ENCODE measurements at regions not wholly inside any gene's neighbourhood (a gene's known extent, or its start where the extent isn't known, plus 50 kb on each side); places are given as distances from the start of the nearest gene placed in this dataset.
"Not testable (repeated sequence)": the region's sequence is repeated elsewhere in the genome, so short reads cannot be mapped to it uniquely, and the experiment has no call there.

DNA sequence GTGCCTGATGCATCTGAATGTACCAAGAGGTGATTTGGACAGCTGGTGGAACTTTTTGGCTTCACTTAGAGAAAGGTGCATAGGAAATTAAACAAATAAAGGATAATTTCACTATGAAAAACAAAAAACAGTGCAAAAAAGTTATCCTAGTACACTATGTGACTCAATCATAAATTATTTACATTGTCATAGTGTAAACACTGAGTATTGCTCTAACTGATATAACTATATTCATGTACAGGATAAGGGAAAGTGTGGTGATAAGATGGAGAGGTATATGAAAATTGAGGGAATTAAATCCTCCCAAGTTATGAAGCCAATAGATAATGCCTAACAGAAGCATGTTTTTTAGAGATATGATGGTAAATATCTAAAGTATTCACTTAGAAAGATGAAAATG, 50.2 kb upstream of the CPNE4 start:
- no peak overlapping the region for H3K27ac ChIP-seq
- DNase-seq (ENCODE audit: low read depth, low spot score), result no peak

DNA sequence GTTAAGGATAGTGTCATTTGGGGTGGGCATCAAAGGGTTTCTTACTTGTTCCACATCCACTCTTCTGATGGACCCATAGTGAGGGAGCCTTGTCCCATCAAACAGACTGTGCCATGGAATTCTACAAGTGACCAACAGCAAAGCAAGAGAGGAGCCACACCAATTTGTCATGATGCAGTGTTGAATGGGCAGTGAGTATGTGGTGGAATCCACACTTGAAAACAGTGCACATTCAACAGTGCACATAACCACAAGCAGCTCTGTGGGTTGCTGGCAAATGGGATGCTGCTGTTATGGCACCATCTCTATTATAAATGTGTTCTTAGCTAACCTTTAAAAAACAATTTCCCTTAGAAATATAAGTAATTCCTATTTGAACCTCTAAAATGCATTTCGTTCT, 52.5 kb upstream of the CPNE4 start:
- no peak for DNase-seq (ENCODE audit: low read depth, low spot score)
- no peak overlapping the region for H3K27ac ChIP-seq

DNA sequence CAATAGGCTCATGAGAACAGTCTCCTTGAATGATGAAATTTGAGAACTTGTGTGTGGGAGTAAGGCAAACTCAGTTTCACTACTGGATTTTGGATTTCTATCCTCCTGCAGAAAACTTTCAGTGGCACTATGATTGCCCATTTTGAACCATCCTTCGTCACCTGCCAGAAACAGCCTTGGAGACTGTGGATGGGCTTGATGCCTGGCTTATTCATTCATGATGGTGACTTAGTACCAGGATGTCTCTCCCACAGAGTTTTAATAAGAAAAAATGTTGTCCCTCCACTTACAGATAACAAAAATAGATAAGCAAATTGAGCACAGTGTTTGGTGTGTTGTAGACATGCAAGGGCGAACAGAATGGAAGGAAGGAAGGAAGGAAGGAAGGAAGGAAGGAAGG, 53.5 kb upstream of the CPNE4 start:
- H3K27ac ChIP-seq, result no peak overlapping the region

DNA sequence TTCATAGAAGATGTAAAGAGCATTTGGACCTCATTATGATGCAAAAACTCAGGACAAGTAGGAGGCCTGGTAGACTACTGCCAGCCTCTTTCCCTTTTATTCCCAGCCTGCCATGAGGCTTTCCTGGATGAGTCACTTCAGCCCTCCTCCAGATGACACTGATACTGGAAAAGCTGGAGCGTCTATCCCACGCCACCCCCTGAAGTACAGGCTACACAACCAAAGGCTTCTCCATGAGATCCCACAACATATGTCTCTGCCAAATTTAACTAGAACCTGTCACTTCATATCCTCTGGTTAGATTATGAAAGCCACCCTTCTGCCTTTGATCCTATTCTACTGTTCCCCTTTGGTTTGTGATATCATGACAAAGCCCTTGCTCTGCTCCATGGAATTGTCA, 56.1 kb upstream of the CPNE4 start:
- no peak for DNase-seq (ENCODE audit: low read depth, low spot score)

More for the DNA sequence above, 53.5 kb upstream of the CPNE4 start:
- DNase-seq (ENCODE audit: low read depth, low spot score), result no peak

DNA sequence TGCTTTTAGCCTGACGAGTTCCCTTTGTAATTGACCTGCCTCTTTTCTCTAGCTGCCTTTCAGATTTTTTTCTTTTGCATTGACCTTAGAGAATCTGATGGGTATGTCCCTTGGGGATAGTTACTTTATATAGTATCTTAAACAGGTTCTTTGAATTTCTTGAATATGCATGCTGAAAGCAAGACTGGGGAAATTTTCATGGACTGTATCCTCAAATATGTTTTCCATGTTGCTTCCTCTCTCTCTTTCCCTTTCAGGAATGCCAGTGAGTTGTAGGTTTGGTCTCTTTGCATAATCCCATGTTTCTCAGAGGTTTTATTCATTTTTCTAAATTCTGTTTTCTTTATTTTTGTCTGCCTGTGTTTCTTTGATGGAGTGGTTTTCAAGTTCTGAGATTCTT, 81.8 kb upstream of the CPNE4 start:
- no peak for DNase-seq (ENCODE audit: low read depth, low spot score)
- H3K27ac ChIP-seq, result no peak overlapping the region

More for the DNA sequence above, 56.1 kb upstream of the CPNE4 start:
- no peak overlapping the region for H3K27ac ChIP-seq

DNA sequence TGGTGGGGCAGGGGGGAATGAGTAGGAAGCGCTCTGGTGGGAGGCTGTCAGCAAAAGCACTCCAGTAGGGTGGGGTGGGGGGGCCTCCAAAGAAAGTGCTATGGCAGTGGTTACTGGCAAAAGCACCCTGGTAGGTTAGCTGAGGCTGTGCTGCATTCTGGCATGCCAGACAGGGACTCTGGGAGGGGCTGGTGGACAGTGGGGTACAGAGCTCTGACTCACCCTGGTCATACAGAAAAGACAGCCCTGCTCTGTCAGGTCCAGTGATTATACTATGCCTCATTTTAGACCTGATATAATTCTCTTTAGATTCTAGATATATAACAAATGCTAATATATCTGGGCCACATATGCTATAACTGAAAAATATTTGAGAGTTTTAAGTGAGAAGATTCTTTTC, 82.8 kb upstream of the CPNE4 start:
- DNase-seq (ENCODE audit: low read depth, low spot score), result no peak
- no peak overlapping the region for H3K27ac ChIP-seq

GRCh38 chr3:132119531-132119930, 84.7 kb upstream of the CPNE4 start:
- H3K27ac ChIP-seq, result no peak overlapping the region

GRCh38 chr3:132124096-132124495, 89.3 kb upstream of the CPNE4 start:
- DNase-seq (ENCODE audit: low read depth, low spot score), result no peak
- no peak overlapping the region for H3K27ac ChIP-seq

More at GRCh38 chr3:132119531-132119930, 84.7 kb upstream of the CPNE4 start:
- DNase-seq (ENCODE audit: low read depth, low spot score), result no peak

- no peak for DNase-seq (ENCODE audit: low read depth, low spot score)
- no peak overlapping the region for H3K27ac ChIP-seq
Observed at GRCh38 chr3:132124651-132125284, 90.0 kb upstream of the CPNE4 start.

- H3K27ac ChIP-seq, result peak overlapping the region; percentile 100
- peak; percentile 88 for DNase-seq (ENCODE audit: low read depth, low spot score)
Observed at GRCh38 chr3:132134611-132135010, 99.8 kb upstream of the CPNE4 start.

DNA sequence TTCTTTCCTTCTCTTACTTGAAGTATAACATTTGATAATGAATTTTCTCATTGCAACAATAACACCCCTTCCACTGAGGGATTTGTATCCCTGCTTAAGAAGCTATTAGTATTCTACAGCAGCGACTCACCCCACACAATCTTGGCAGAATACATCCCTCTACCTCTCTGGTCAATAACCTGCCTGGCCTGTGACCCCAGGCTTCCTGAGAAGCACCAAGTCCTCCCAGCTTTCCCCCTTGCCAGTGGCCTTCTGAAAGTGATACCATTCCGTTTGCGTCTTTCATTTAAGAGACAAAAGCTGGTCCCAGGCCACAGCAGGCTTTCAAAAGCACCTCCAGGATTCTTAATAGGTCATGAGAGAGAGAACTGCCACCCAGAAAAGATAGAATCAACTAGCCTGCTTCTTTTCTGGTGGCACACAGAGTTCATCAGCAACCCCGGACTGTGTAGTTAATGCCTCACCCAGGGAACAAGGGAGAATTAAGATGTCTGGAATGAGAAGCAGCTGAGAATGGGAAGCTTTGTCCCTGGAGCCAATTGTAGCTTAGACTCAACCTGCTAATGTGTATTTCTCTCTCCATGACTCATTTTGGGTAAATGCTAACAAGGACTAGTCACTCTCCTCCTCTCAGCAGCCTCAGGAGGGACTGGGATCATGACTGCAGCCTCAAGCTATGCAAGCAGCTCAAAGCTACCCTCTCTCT, 101.0 kb upstream of the CPNE4 start:
- peak overlapping the region; percentile 100 for H3K27ac ChIP-seq
- DNase-seq (ENCODE audit: low read depth, low spot score), result peak; percentile 98

GRCh38 chr3:132136334-132136716, 101.5 kb upstream of the CPNE4 start:
- H3K27ac ChIP-seq, result peak overlapping the region; percentile 100
- no peak for DNase-seq (ENCODE audit: low read depth, low spot score)

DNA sequence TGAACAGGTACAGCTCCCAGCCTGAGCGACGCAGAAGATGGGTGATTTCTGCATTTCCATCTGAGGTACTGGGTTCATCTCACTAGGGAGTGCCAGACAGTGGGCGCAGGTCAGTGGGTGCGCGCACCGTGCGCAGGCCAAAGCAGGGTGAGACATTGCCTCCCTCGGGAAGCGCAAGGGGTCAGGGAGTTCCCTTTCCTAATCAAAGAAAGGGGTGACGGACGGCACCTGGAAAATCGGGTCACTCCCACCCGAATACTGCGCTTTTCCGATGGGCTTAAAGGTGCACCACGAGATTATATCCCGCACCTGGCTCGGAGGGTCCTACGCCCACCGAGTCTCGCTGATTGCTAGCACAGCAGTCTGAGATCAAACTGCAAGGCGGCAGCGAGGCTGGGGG, 102.1 kb upstream of the CPNE4 start:
- peak overlapping the region; percentile 100 for H3K27ac ChIP-seq
- DNase-seq (ENCODE audit: low read depth, low spot score), result not testable (repeated sequence)

- H3K27ac ChIP-seq, result no peak overlapping the region
Observed at GRCh38 chr3:132145833-132146232, 111.0 kb upstream of the CPNE4 start.

GRCh38 chr3:132154619-132155018, 119.8 kb upstream of the CPNE4 start:
- H3K27ac ChIP-seq, result no peak overlapping the region
- DNase-seq (ENCODE audit: low read depth, low spot score), result no peak

More at GRCh38 chr3:132145833-132146232, 111.0 kb upstream of the CPNE4 start:
- DNase-seq (ENCODE audit: low read depth, low spot score), result no peak

DNA sequence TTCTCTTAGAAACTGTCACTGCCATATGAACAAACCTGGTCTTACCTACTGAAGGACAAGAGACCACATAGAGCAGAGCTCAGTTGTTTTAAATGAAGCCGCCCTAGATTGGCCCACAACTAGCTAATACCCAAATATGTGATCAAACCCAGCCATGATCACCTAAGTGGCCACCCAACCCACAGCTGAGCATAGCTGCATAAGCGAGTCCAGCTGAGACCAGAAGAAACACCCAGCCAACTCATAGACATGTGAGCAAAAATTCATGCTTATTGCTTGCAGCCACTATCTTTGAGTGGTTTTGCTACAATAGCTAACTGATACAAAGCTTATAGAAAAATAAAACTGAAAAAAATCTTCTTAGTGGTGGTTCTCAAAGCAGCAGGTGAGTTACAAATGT, 124.3 kb upstream of the CPNE4 start:
- no peak overlapping the region for H3K27ac ChIP-seq
- DNase-seq (ENCODE audit: low read depth, low spot score), result no peak

- no peak overlapping the region for H3K27ac ChIP-seq
- DNase-seq (ENCODE audit: low read depth, low spot score), result no peak
Observed at GRCh38 chr3:132160198-132160597, 125.4 kb upstream of the CPNE4 start.

DNA sequence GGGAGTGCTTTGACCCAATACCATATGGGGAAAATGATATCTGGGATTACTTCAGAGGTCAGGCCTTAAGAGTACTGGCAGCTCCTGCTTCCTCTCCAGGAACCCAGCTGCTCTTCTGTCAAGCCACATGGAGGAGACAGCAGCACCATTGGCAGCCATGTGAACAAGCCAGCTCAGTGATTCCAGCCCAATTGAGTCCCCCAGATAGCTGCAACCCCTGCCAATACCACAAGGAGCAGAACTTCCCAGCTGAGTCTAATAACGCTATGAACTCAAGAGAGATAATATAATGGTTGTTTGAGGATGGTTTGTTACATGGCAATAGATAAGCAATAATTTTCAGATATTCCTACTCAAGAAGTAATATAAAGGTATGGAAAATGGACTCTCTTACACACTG, 126.8 kb upstream of the CPNE4 start:
- DNase-seq (ENCODE audit: low read depth, low spot score), result no peak
- no peak overlapping the region for H3K27ac ChIP-seq

- DNase-seq (ENCODE audit: low read depth, low spot score), result peak; percentile 60
- peak overlapping the region; percentile 68 for H3K27ac ChIP-seq
Observed at GRCh38 chr3:132164469-132165092, 129.8 kb upstream of the CPNE4 start.

DNA sequence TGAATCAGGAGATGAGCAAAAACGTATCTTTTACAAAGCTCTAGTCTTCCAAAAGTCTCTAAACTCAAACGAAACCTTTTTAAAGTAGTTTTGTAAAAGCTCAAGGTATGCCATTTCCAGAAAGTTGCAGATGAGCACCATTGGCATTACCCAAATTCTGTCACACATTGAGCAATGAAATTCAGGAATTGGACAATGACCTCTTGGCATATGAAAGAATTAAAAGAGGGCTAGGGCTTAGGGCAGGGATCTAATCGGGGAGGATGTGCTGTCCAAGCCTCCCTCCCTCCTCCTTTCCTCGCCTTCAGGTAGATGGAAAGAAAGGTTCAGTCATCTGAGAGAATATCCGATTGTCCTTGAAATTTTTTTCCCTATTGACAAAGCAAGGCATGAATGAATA, 133.1 kb upstream of the CPNE4 start:
- H3K27ac ChIP-seq, result no peak overlapping the region
- DNase-seq (ENCODE audit: low read depth, low spot score), result no peak

- H3K27ac ChIP-seq, result no peak overlapping the region
- peak; percentile 69 for DNase-seq (ENCODE audit: low read depth, low spot score)
Observed at GRCh38 chr3:132174500-132174899, 139.7 kb upstream of the CPNE4 start.

Data from epithelial cell of prostate (primary cell).